ENCODE measurements at regions not wholly inside any gene's neighbourhood (a gene's known extent, or its start where the extent isn't known, plus 50 kb on each side); places are given as distances from the start of the nearest gene placed in this dataset.

DNA sequence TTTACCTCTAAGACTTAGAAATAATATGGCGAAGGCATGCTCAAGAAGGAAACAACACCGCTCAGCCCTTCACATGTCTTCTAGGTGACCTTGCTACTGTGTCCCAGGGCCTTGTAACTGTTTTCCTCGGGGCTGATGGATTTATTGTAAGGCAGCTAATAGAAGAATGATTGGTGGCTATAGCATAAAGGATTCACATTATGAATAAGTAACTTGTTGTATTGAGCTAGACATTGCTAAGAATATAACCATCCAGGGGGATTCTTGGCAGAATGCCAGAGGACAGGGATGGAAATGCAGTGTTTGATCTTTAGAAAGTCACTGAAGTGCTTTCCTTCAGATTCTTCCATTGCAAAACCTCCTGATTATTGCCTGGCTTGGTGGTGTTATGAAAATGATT lies 54.9 kb downstream of the PLEKHG1 start:
- TF ChIP-seq, protein P1, sequence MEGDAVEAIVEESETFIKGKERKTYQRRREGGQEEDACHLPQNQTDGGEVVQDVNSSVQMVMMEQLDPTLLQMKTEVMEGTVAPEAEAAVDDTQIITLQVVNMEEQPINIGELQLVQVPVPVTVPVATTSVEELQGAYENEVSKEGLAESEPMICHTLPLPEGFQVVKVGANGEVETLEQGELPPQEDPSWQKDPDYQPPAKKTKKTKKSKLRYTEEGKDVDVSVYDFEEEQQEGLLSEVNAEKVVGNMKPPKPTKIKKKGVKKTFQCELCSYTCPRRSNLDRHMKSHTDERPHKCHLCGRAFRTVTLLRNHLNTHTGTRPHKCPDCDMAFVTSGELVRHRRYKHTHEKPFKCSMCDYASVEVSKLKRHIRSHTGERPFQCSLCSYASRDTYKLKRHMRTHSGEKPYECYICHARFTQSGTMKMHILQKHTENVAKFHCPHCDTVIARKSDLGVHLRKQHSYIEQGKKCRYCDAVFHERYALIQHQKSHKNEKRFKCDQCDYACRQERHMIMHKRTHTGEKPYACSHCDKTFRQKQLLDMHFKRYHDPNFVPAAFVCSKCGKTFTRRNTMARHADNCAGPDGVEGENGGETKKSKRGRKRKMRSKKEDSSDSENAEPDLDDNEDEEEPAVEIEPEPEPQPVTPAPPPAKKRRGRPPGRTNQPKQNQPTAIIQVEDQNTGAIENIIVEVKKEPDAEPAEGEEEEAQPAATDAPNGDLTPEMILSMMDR (IDR thresholded peaks at IDR 0.05; ENCODE audit: insufficient read depth, low read length, poor library complexity, severe bottlenecking) = no peak
- TF ChIP-seq EZH2phosphoT487 (conservative IDR thresholded peaks at IDR 0.05; ENCODE audit: low read length) = no peak

Measured in SU-DHL-6 (cell line).